A549 (cell line): ENCODE measurements at regions not wholly inside any gene's neighbourhood (a gene's known extent, or its start where the extent isn't known, plus 50 kb on each side); places are given as distances from the start of the nearest gene placed in this dataset.

Experiments used
- ATAC-seq, 2 experiments: fragments of 200-7000 bp in 1 of 2; fragments of >200 bp in 1 of 2; cut with Nextera tagmentation in 1 of 2; cut with Tn5 transposase in 1 of 2; 3 replicates each; pipeline versions ENCODE4 v1.8.0 to v1.9.1; 2018 to 2020; ENCODE audit warnings: mild to moderate bottlenecking in 1 of 2, moderate library complexity in 1 of 2
- CTCF ChIA-PET: fragments of 300-600 bp; sonication (Branson Sonifier 250); formaldehyde crosslinking; extraction: SDS; loops from one replicate; lab custom pipeline; 2021; ENCODE audit warnings: antibody characterized with exemption, inconsistent platforms; lab: Yijun Ruan, JAX
- POLR2A ChIA-PET: fragments of 350-600 bp; formaldehyde crosslinking; extraction: SDS; loops from one replicate; lab custom pipeline; 2021; ENCODE audit warnings: antibody characterized with exemption, inconsistent platforms; lab: Yijun Ruan, JAX
- DNase-seq, 2 experiments: peaks; one replicate each; pipeline versions ENCODE4 v3.0.0 to v3.0.0-alpha.2; 2011 to 2016; ENCODE audit warnings: low read depth in 1 of 2, low spot score in 1 of 2
- FAIRE-seq: peaks from 2 replicates; lab custom pipeline; 2011; peaks lifted over from hg19 to GRCh38; lab: Jason Lieb, UNC
- H3K27ac ChIP-seq, 2 experiments: fragments of >200 bp; sonication (Bioruptor Twin); formaldehyde crosslinking; 3 replicates each; pipeline ENCODE4 v1.5.1; 2016 to 2017
- H3K4me1 ChIP-seq: fragments of >200 bp; sonication (Bioruptor Twin); formaldehyde crosslinking; 3 replicates; pipeline ENCODE4 v1.6.1; 2016
- H3K4me2 ChIP-seq: fragments of >200 bp; sonication (Bioruptor Twin); formaldehyde crosslinking; 3 replicates; pipeline ENCODE4 v1.6.1; 2016
- H3K4me3 ChIP-seq: fragments of >200 bp; sonication (Bioruptor Twin); formaldehyde crosslinking; 3 replicates; pipeline ENCODE4 v1.5.1; 2016
- H3K9me3 ChIP-seq: fragments of >200 bp; sonication (Bioruptor Twin); formaldehyde crosslinking; 3 replicates; pipeline ENCODE4 v1.6.1; 2016
- ATOH8 ChIP-seq: fragments of 250-450 bp; sonication (Bioruptor Pico); IDR thresholded peaks from 2 replicates; pipeline ENCODE4 v1.5.0; 2020; ENCODE audit warnings: low read depth, mild to moderate bottlenecking, moderate library complexity
- CBX2 ChIP-seq: fragments of 200-600 bp; sonication (generic); IDR thresholded peaks from 2 replicates; pipeline ENCODE4 v1.6.1; 2016; ENCODE audit warnings: low read depth, mild to moderate bottlenecking, borderline replicate concordance
- CHD2 ChIP-seq: fragments of 150-350 bp; IDR thresholded peaks from 2 replicates; pipeline ENCODE4 v1.6.1; 2014; ENCODE audit warnings: low read length; ENCODE audit not compliant: partially characterized antibody
- CHD4 ChIP-seq: fragments of 200-600 bp; sonication (generic); IDR thresholded peaks from 2 replicates; pipeline ENCODE4 v1.6.1; 2016; ENCODE audit warnings: antibody characterized with exemption, mild to moderate bottlenecking, borderline replicate concordance
- EHF ChIP-seq: fragments of 250-450 bp; sonication (Bioruptor Pico); IDR thresholded peaks from 2 replicates; pipeline ENCODE4 v1.5.0; 2020; ENCODE audit warnings: mild to moderate bottlenecking
- EHMT2 ChIP-seq: fragments of 200-600 bp; sonication (generic); IDR thresholded peaks from 2 replicates; pipeline ENCODE4 v1.6.1; 2016; ENCODE audit warnings: antibody characterized with exemption, low read depth, mild to moderate bottlenecking, moderate library complexity
- ELK1 ChIP-seq: fragments of 150-350 bp; IDR thresholded peaks from 2 replicates; pipeline ENCODE4 v1.6.1; 2014; ENCODE audit warnings: low read depth, mild to moderate bottlenecking, low read length
- EP300 ChIP-seq, 2 experiments: fragments of >200 bp; sonication (Bioruptor Twin); formaldehyde crosslinking; IDR thresholded peaks; 2 replicates in 1 of 2; 3 replicates in 1 of 2; pipeline ENCODE4 v1.6.1; 2016 to 2017
- ESRRA ChIP-seq: fragments of 150-350 bp; IDR thresholded peaks from 2 replicates; pipeline ENCODE4 v1.6.1; 2014; ENCODE audit warnings: mild to moderate bottlenecking, low read length, borderline replicate concordance
- FOSL2 ChIP-seq, 2 experiments: fragments of 450-650 bp in 1 of 2; fragments of >200 bp in 1 of 2; sonication (Bioruptor Twin) in 1 of 2; formaldehyde crosslinking; IDR thresholded peaks; 2 replicates each; pipeline versions ENCODE4 v1.5.0 to v1.6.1; 2016 to 2020; ENCODE audit warnings: mild to moderate bottlenecking in 1 of 2, moderate library complexity in 1 of 2
- GATA3 ChIP-seq: IDR thresholded peaks from 2 replicates; pipeline ENCODE4 v1.6.1; 2012; ENCODE audit warnings: borderline replicate concordance
- HES2 ChIP-seq: fragments of >200 bp; sonication (Bioruptor Twin); formaldehyde crosslinking; IDR thresholded peaks from 2 replicates; pipeline ENCODE4 v1.6.1; 2016
- HMGXB4 ChIP-seq: fragments of 250-450 bp; sonication (Bioruptor Pico); IDR thresholded peaks from 2 replicates; pipeline ENCODE4 v1.5.0; 2021; ENCODE audit warnings: mild to moderate bottlenecking, moderate library complexity, borderline replicate concordance
- HOXB5 ChIP-seq: fragments of 250-450 bp; sonication (Bioruptor Pico); IDR thresholded peaks from 2 replicates; pipeline ENCODE4 v1.5.0; 2020; ENCODE audit warnings: mild to moderate bottlenecking, moderate library complexity
- MAZ ChIP-seq: fragments of 150-350 bp; IDR thresholded peaks from 2 replicates; pipeline ENCODE4 v1.6.1; 2014; ENCODE audit warnings: antibody characterized with exemption, low read depth, low read length, borderline replicate concordance
- NFE2L2 ChIP-seq: fragments of 150-350 bp; conservative IDR thresholded peaks from 2 replicates; pipeline ENCODE4 v1.6.1; 2014; ENCODE audit warnings: low read length
- NR3C1 ChIP-seq: fragments of >200 bp; sonication (Bioruptor Twin); formaldehyde crosslinking; IDR thresholded peaks from 3 replicates; pipeline ENCODE4 v1.6.1; 2017
- PBX3 ChIP-seq: IDR thresholded peaks from 2 replicates; pipeline ENCODE4 v1.6.1; 2012
- POLR2AphosphoS2 ChIP-seq: conservative IDR thresholded peaks from 2 replicates; pipeline ENCODE4 v1.6.1; 2012; ENCODE audit warnings: low read length, improper control_type of control experiment, inconsistent platforms
- SMC3 ChIP-seq: fragments of >200 bp; sonication (Bioruptor Twin); formaldehyde crosslinking; IDR thresholded peaks from 3 replicates; pipeline ENCODE4 v1.6.1; 2018; ENCODE audit warnings: inconsistent platforms
- ZFP36 ChIP-seq: fragments of 450-650 bp; IDR thresholded peaks from 2 replicates; pipeline ENCODE4 v1.6.1; 2014; ENCODE audit warnings: borderline replicate concordance; ENCODE audit not compliant: partially characterized antibody
- WGBS: methylation state at CpG from one replicate; pipeline ENCODE4 v1.1.6; 2017; ENCODE audit errors: missing lambda C conversion rate; 5-methylcytosine and 5-hydroxymethylcytosine counted together

GRCh38 chr21:30081506-30081905, 85.1 kb downstream of the CLDN17 start (continued):
- TF ChIP-seq ATOH8 (CRISPR knock-in tag) (no peak), HOXB5 (no peak), HMGXB4 (no peak), ELK1 (no peak)

- DNase-seq: peak in 1 of 2 experiments; percentile 21
- TF ChIP-seq EHMT2: no peak
- TF ChIP-seq ZFP36: no peak
- no peak for TF ChIP-seq CHD2
- TF ChIP-seq MAZ: no peak
- no peak for TF ChIP-seq CHD4
- TF ChIP-seq EHF (CRISPR knock-in tag): no peak
- no peak for TF ChIP-seq CBX2
- TF ChIP-seq HES2: no peak
- TF ChIP-seq HOXB5: no peak
- TF ChIP-seq FOSL2 (IDR thresholded peaks at IDR 0.05): no peak
- TF ChIP-seq FOSL2 (CRISPR knock-in tag; IDR thresholded peaks at IDR 0.05): no peak
- TF ChIP-seq, all 56 proteins: peak for 0
- no peaks in the 10 kb centered on the region for H3K4me1 ChIP-seq
- no peak for FAIRE-seq
- no peak overlapping the region for H3K27ac ChIP-seq
- H3K4me2 ChIP-seq: no peak overlapping the region
- ATAC-seq: no peak
- 4% methylated on average over 4 of the region's 4 CpGs for WGBS
- CTCF ChIA-PET: no interaction called here
- no peaks in the 10 kb centered on the region for H3K9me3 ChIP-seq
- POLR2A ChIA-PET: no interaction called here
- H3K4me3 ChIP-seq: no peak overlapping the region
Measured at GRCh38 chr21:30072496-30072895, 94.1 kb downstream of the CLDN17 start.

GRCh38 chr21:30058928-30059327, 107.7 kb downstream of the CLDN17 start:
- no peak overlapping the region for H3K4me3 ChIP-seq
- H3K4me2 ChIP-seq: no peak overlapping the region
- no peak overlapping the region for H3K27ac ChIP-seq
- ChIA-PET POLR2A (no interaction called here), CTCF (interaction anchor here (1.3 kb wide), 1 partner anchor 14 kb away, joined by 3 read pairs; no protein-coding TSS in a partner anchor)
- 14% methylated on average over 1 of the region's 1 CpG for WGBS
- TF ChIP-seq PBX3: no peak
- no peak for TF ChIP-seq NFE2L2
- no peak for TF ChIP-seq SMC3
- no peak for TF ChIP-seq POLR2AphosphoS2
- no peak for TF ChIP-seq CBX2
- TF ChIP-seq NR3C1: no peak
- TF ChIP-seq GATA3: no peak
- no peak for TF ChIP-seq EP300 (IDR thresholded peaks at IDR 0.05)
- TF ChIP-seq ESRRA: no peak
- no peak for TF ChIP-seq MAZ
- TF ChIP-seq, all 56 proteins: peak for 0
- DNase-seq: no peak
- ATAC-seq: no peak
- FAIRE-seq: no peak
- H3K4me1 ChIP-seq: no peaks in the 10 kb centered on the region
- H3K9me3 ChIP-seq: no peaks in the 10 kb centered on the region
